Mononuclear cell (primary cell): ENCODE measurements at regions not wholly inside any gene's neighbourhood (a gene's known extent, or its start where the extent isn't known, plus 50 kb on each side); places are given as distances from the start of the nearest gene placed in this dataset.
"Not testable (repeated sequence)": the region's sequence is repeated elsewhere in the genome, so short reads cannot be mapped to it uniquely, and the experiment has no call there.

Experiments
- H3K27me3 ChIP-seq: 2 replicates; pipeline ENCODE4 v1.6.0; 2011; ENCODE audit warnings: low read length, control low read depth; ENCODE audit not compliant: insufficient read depth
- H3K4me1 ChIP-seq: 2 replicates; pipeline ENCODE4 v1.5.1; 2011; ENCODE audit warnings: mild to moderate bottlenecking, low read length, control low read depth; ENCODE audit not compliant: insufficient read depth
- H3K4me3 ChIP-seq: 2 replicates; pipeline ENCODE4 v1.5.1; 2011; ENCODE audit warnings: mild to moderate bottlenecking, low read length, moderate library complexity
- H3K9me3 ChIP-seq: 2 replicates; pipeline ENCODE4 v1.5.1; 2011; ENCODE audit warnings: low read depth, mild to moderate bottlenecking, control low read depth, low read length

GRCh38 chr2:195534971-195535370, 122.1 kb upstream of the SLC39A10 start:
- H3K4me3 ChIP-seq: no peak overlapping the region
- H3K27me3 ChIP-seq: no peaks in the 10 kb centered on the region
- H3K9me3 ChIP-seq: no peaks in the 10 kb centered on the region
- peaks cover 75% of the 10 kb centered on the region for H3K4me1 ChIP-seq

- Histone ChIP-seq H3K27me3 (no peaks in the 10 kb centered on the region), H3K4me1 (peaks cover 67% of the 10 kb centered on the region), H3K9me3 (no peaks in the 10 kb centered on the region), H3K4me3 (no peak overlapping the region)
These were observed 123.0 kb upstream of the SLC39A10 start for GRCh38 chr2:195533771-195534642.

GRCh38 chr2:195532628-195533271, 124.3 kb upstream of the SLC39A10 start:
- Histone ChIP-seq H3K4me1 (peaks cover 54% of the 10 kb centered on the region), H3K4me3 (peak overlapping the region; percentile 22), H3K27me3 (no peaks in the 10 kb centered on the region)

GRCh38 chr2:195532255-195532627, 124.8 kb upstream of the SLC39A10 start:
- Histone ChIP-seq H3K4me1 (peaks cover 50% of the 10 kb centered on the region), H3K4me3 (no peak overlapping the region), H3K9me3 (no peaks in the 10 kb centered on the region)

More at GRCh38 chr2:195532628-195533271, 124.3 kb upstream of the SLC39A10 start:
- H3K9me3 ChIP-seq: no peaks in the 10 kb centered on the region

GRCh38 chr2:195531754-195532153, 125.3 kb upstream of the SLC39A10 start:
- no peaks in the 10 kb centered on the region for H3K27me3 ChIP-seq
- no peak overlapping the region for H3K4me3 ChIP-seq
- H3K9me3 ChIP-seq: no peaks in the 10 kb centered on the region
- peaks cover 45% of the 10 kb centered on the region for H3K4me1 ChIP-seq

More at GRCh38 chr2:195532255-195532627, 124.8 kb upstream of the SLC39A10 start:
- H3K27me3 ChIP-seq: no peaks in the 10 kb centered on the region

GRCh38 chr2:195523242-195523641, 133.8 kb upstream of the SLC39A10 start:
- H3K9me3 ChIP-seq, H3K4me1 ChIP-seq, H3K27me3 ChIP-seq: not testable (repeated sequence)

GRCh38 chr2:195521589-195521988, 135.4 kb upstream of the SLC39A10 start:
- Histone ChIP-seq H3K4me3 (no peak overlapping the region), H3K27me3 (no peaks in the 10 kb centered on the region), H3K4me1 (no peaks in the 10 kb centered on the region), H3K9me3 (no peaks in the 10 kb centered on the region)

More at GRCh38 chr2:195523242-195523641, 133.8 kb upstream of the SLC39A10 start:
- H3K4me3 ChIP-seq: not testable (repeated sequence)

GRCh38 chr2:195520671-195521155, 136.3 kb upstream of the SLC39A10 start:
- Histone ChIP-seq H3K27me3 (no peaks in the 10 kb centered on the region), H3K9me3 (no peaks in the 10 kb centered on the region), H3K4me3 (no peak overlapping the region), H3K4me1 (no peaks in the 10 kb centered on the region)

GRCh38 chr2:195515551-195515950, 141.5 kb upstream of the SLC39A10 start:
- no peaks in the 10 kb centered on the region for H3K27me3 ChIP-seq
- peaks cover 8% of the 10 kb centered on the region for H3K4me1 ChIP-seq
- no peak overlapping the region for H3K4me3 ChIP-seq
- H3K9me3 ChIP-seq: no peaks in the 10 kb centered on the region

GRCh38 chr2:195514365-195514764, 142.7 kb upstream of the SLC39A10 start:
- Histone ChIP-seq H3K4me3 (no peak overlapping the region), H3K4me1 (peaks cover 8% of the 10 kb centered on the region), H3K9me3 (no peaks in the 10 kb centered on the region), H3K27me3 (no peaks in the 10 kb centered on the region)

GRCh38 chr2:195513119-195513518, 143.9 kb upstream of the SLC39A10 start:
- H3K9me3 ChIP-seq: no peaks in the 10 kb centered on the region
- H3K27me3 ChIP-seq: no peaks in the 10 kb centered on the region
- peaks cover 8% of the 10 kb centered on the region for H3K4me1 ChIP-seq
- H3K4me3 ChIP-seq: no peak overlapping the region

GRCh38 chr2:195509551-195509950, 147.5 kb upstream of the SLC39A10 start:
- Histone ChIP-seq H3K9me3 (no peaks in the 10 kb centered on the region), H3K27me3 (no peaks in the 10 kb centered on the region)

GRCh38 chr2:195508139-195508455, 148.9 kb upstream of the SLC39A10 start:
- no peaks in the 10 kb centered on the region for H3K27me3 ChIP-seq
- H3K9me3 ChIP-seq: no peaks in the 10 kb centered on the region
- H3K4me3 ChIP-seq: no peak overlapping the region
- peaks cover 1% of the 10 kb centered on the region for H3K4me1 ChIP-seq

More at GRCh38 chr2:195509551-195509950, 147.5 kb upstream of the SLC39A10 start:
- no peak overlapping the region for H3K4me3 ChIP-seq
- peaks cover 8% of the 10 kb centered on the region for H3K4me1 ChIP-seq

- H3K9me3 ChIP-seq: no peaks in the 10 kb centered on the region
- H3K4me1 ChIP-seq: no peaks in the 10 kb centered on the region
- no peak overlapping the region for H3K4me3 ChIP-seq
- H3K27me3 ChIP-seq: no peaks in the 10 kb centered on the region
These were observed 149.4 kb upstream of the SLC39A10 start for GRCh38 chr2:195507447-195508138.

GRCh38 chr2:195505701-195506100, 151.3 kb upstream of the SLC39A10 start:
- Histone ChIP-seq H3K4me3 (no peak overlapping the region), H3K27me3 (no peaks in the 10 kb centered on the region), H3K9me3 (no peaks in the 10 kb centered on the region), H3K4me1 (no peaks in the 10 kb centered on the region)
